HUES6 (cell line): ENCODE measurements at regions not wholly inside any gene's neighbourhood (a gene's known extent, or its start where the extent isn't known, plus 50 kb on each side); places are given as distances from the start of the nearest gene placed in this dataset.

Experiments used
- H3K27ac ChIP-seq: 2 replicates; pipeline ENCODE4 v1.7.0; 2013; ENCODE audit warnings: low read depth, mild to moderate bottlenecking, low read length, inconsistent platforms
- H3K27me3 ChIP-seq: 2 replicates; pipeline ENCODE4 v1.6.1; 2013; ENCODE audit warnings: low read length; ENCODE audit not compliant: control insufficient read depth, insufficient read depth
- H3K36me3 ChIP-seq: 2 replicates; pipeline ENCODE4 v1.6.1; 2013; ENCODE audit warnings: low read length; ENCODE audit not compliant: control insufficient read depth, insufficient read depth
- H3K4me1 ChIP-seq: 2 replicates; pipeline ENCODE4 v1.6.1; 2013; ENCODE audit warnings: low read length; ENCODE audit not compliant: control insufficient read depth, insufficient read depth
- H3K4me3 ChIP-seq: 2 replicates; pipeline ENCODE4 v1.5.1; 2013; ENCODE audit warnings: low read depth, low read length
- H3K9ac ChIP-seq: one replicate; pipeline ENCODE4 v1.6.1; 2013; ENCODE audit warnings: mild to moderate bottlenecking, low read length
- H3K9me3 ChIP-seq: 2 replicates; pipeline ENCODE4 v1.6.1; 2013; ENCODE audit warnings: low read depth, low read length; ENCODE audit not compliant: control insufficient read depth, insufficient read depth

DNA sequence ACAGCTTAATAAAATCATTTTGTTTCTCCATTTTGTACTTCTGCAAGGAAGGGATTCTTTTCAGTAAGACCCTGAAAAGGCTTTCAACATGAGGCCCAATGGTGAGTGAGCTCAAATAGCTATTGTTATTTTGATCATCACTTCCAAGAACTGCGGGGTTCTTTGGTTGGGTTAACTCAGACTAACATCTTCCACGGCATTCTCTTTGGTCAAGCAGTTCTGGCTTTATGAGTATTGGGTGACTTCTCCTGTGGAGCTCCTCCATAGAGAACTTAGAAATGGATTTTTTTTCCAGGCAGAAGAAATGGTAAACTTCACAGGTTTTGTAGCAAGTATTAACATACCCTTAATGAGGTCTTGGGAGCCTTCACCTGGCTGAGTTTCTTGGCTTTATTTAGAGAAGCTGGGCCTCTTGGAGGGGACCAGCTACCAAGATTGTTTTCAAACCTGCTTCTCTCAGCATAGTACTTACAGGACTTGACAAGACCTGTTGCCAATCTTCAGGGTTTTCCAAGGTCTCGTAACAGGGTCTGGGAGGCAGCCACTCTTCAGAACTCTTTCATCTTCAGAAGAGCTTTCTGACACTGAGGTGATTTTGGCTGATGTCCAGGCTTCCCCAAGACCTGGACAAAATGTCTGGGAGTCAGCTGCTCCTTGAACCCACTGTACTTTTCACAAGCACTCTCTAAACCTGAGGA lies 353.2 kb upstream of the ETAA1 start:
- no peak overlapping the region for H3K4me3 ChIP-seq
- no peaks in the 10 kb centered on the region for H3K27me3 ChIP-seq
- no peak overlapping the region for H3K9ac ChIP-seq
- H3K4me1 ChIP-seq = no peaks in the 10 kb centered on the region; the same call in 1 of the 2 replicates
- H3K36me3 ChIP-seq = no peaks in the 10 kb centered on the region
- no peaks in the 10 kb centered on the region for H3K9me3 ChIP-seq
- no peak overlapping the region for H3K27ac ChIP-seq

GRCh38 chr2:67046591-67046990 lies 350.5 kb upstream of the ETAA1 start:
- H3K9me3 ChIP-seq = no peaks in the 10 kb centered on the region
- no peak overlapping the region for H3K9ac ChIP-seq
- no peaks in the 10 kb centered on the region for H3K27me3 ChIP-seq
- H3K4me1 ChIP-seq = no peaks in the 10 kb centered on the region; the same call in 1 of the 2 replicates
- no peaks in the 10 kb centered on the region for H3K36me3 ChIP-seq
- H3K27ac ChIP-seq = no peak overlapping the region
- H3K4me3 ChIP-seq = no peak overlapping the region

- H3K36me3 ChIP-seq = no peaks in the 10 kb centered on the region
- H3K4me3 ChIP-seq = no peak overlapping the region
- H3K27ac ChIP-seq = no peak overlapping the region
- no peaks in the 10 kb centered on the region; the same call in 1 of the 2 replicates for H3K4me1 ChIP-seq
- no peak overlapping the region for H3K9ac ChIP-seq
- no peaks in the 10 kb centered on the region for H3K27me3 ChIP-seq
- no peaks in the 10 kb centered on the region for H3K9me3 ChIP-seq
Observed at GRCh38 chr2:67048314-67048713, 348.8 kb upstream of the ETAA1 start.

GRCh38 chr2:67050622-67051021 lies 346.5 kb upstream of the ETAA1 start:
- Histone ChIP-seq H3K27ac (no peak overlapping the region), H3K9ac (no peak overlapping the region), H3K36me3 (no peaks in the 10 kb centered on the region), H3K4me3 (no peak overlapping the region), H3K27me3 (no peaks in the 10 kb centered on the region), H3K9me3 (no peaks in the 10 kb centered on the region), H3K4me1 (no peaks in the 10 kb centered on the region)

DNA sequence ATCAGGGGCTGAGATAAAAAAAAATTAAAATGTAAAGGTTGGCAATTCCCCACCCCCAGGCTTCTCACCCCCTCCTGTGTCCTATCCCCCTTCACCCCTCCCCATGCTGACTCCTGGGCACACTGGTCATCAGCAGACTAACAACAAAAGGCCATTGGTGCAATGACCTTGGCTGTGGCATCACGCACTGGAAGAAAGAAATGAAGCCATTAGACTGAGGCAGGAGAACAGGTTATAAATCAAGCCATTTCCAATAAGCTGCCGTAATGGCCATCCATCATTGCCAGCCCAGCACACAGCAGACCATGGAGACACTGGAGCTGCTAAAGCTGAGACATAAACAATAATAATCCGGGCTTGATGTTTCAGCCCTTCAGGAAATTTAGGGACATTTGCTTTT lies 342.4 kb upstream of the ETAA1 start:
- Histone ChIP-seq H3K36me3 (no peaks in the 10 kb centered on the region), H3K27ac (no peak overlapping the region), H3K9me3 (no peaks in the 10 kb centered on the region), H3K4me3 (no peak overlapping the region), H3K27me3 (no peaks in the 10 kb centered on the region), H3K4me1 (no peaks in the 10 kb centered on the region), H3K9ac (no peak overlapping the region)

GRCh38 chr2:67055387-67056304 lies 341.5 kb upstream of the ETAA1 start:
- H3K9ac ChIP-seq = no peak overlapping the region
- no peaks in the 10 kb centered on the region for H3K27me3 ChIP-seq
- no peaks in the 10 kb centered on the region for H3K36me3 ChIP-seq
- H3K9me3 ChIP-seq = no peaks in the 10 kb centered on the region
- H3K27ac ChIP-seq = no peak overlapping the region
- no peak overlapping the region for H3K4me3 ChIP-seq
- no peaks in the 10 kb centered on the region for H3K4me1 ChIP-seq

GRCh38 chr2:67057123-67057522 lies 340.0 kb upstream of the ETAA1 start:
- no peaks in the 10 kb centered on the region for H3K9me3 ChIP-seq
- no peak overlapping the region for H3K27ac ChIP-seq
- no peak overlapping the region for H3K9ac ChIP-seq
- H3K27me3 ChIP-seq = no peaks in the 10 kb centered on the region
- no peaks in the 10 kb centered on the region for H3K36me3 ChIP-seq
- H3K4me1 ChIP-seq = no peaks in the 10 kb centered on the region
- H3K4me3 ChIP-seq = no peak overlapping the region

GRCh38 chr2:67057901-67058703 lies 339.0 kb upstream of the ETAA1 start:
- Histone ChIP-seq H3K4me3 (no peak overlapping the region), H3K36me3 (no peaks in the 10 kb centered on the region), H3K27ac (no peak overlapping the region), H3K9me3 (no peaks in the 10 kb centered on the region), H3K27me3 (no peaks in the 10 kb centered on the region), H3K4me1 (no peaks in the 10 kb centered on the region), H3K9ac (no peak overlapping the region)

DNA sequence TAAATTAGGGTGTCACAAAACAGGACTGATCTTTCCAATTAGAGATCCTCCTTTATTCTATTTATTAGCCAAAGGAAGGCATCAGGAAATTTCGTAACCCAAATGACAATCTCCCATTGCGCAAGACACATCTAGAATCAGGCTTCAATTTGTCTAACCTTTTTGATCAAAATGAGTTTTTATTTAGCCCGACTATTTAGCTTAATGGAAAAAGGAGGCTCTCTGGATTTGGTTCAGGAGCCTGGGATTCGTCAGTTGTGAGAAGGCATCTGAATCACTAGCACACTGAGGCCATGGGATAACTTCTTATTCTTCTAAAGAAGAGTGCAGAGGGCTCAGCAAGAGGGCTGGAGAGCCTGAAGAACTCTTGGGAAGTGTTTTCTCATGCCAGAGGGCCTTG lies 332.1 kb upstream of the ETAA1 start:
- H3K4me1 ChIP-seq = no peaks in the 10 kb centered on the region
- H3K27ac ChIP-seq = no peak overlapping the region
- H3K27me3 ChIP-seq = no peaks in the 10 kb centered on the region
- no peaks in the 10 kb centered on the region for H3K36me3 ChIP-seq
- no peak overlapping the region for H3K4me3 ChIP-seq
- H3K9ac ChIP-seq = no peak overlapping the region
- H3K9me3 ChIP-seq = no peaks in the 10 kb centered on the region

- Histone ChIP-seq H3K27ac (no peak overlapping the region), H3K27me3 (0 out of 2 replicates have a peak, but pooled peaks cover 2% of the 10 kb centered on the region), H3K9ac (no peak overlapping the region), H3K4me1 (no peaks in the 10 kb centered on the region), H3K9me3 (no peaks in the 10 kb centered on the region), H3K36me3 (no peaks in the 10 kb centered on the region), H3K4me3 (no peak overlapping the region)
Observed at GRCh38 chr2:67066782-67067181, 330.4 kb upstream of the ETAA1 start.
